Muscle of leg (tissue), 3 donors: ENCODE measurements at regions not wholly inside any gene's neighbourhood (a gene's known extent, or its start where the extent isn't known, plus 50 kb on each side); places are given as distances from the start of the nearest gene placed in this dataset.
A peak's percentile ranks its signal among the peaks of the same experiment; 100 is the strongest.

Experiments
- DNase-seq: peaks from one replicate; pipeline ENCODE4 v3.0.0; 2013
- H3K27ac ChIP-seq: one replicate; pipeline ENCODE4 v1.5.1; 2013; ENCODE audit warnings: mild to moderate bottlenecking, low read length, control low read depth
- H3K27me3 ChIP-seq: one replicate; pipeline ENCODE4 v1.6.1; 2013; ENCODE audit warnings: low read length; ENCODE audit not compliant: control insufficient read depth, insufficient read depth
- H3K36me3 ChIP-seq: one replicate; pipeline ENCODE4 v1.6.1; 2013; ENCODE audit warnings: low read length; ENCODE audit not compliant: control insufficient read depth, insufficient read depth
- H3K4me1 ChIP-seq: one replicate; pipeline ENCODE4 v1.6.1; 2013; ENCODE audit warnings: low read length; ENCODE audit not compliant: control insufficient read depth, insufficient read depth
- H3K4me3 ChIP-seq: one replicate; pipeline ENCODE4 v1.5.1; 2013; ENCODE audit warnings: low read length, control low read depth
- H3K9me3 ChIP-seq: replicated peaks from 2 replicates; pipeline ENCODE4 v1.6.1; 2013; ENCODE audit warnings: low read depth, low read length; ENCODE audit not compliant: control insufficient read depth
- WGBS: methylation state at CpG from one replicate; pipeline ENCODE4 v1.1.5; 2013; ENCODE audit warnings: missing lambda C conversion rate; ENCODE audit not compliant: insufficient coverage; 5-methylcytosine and 5-hydroxymethylcytosine counted together

DNA sequence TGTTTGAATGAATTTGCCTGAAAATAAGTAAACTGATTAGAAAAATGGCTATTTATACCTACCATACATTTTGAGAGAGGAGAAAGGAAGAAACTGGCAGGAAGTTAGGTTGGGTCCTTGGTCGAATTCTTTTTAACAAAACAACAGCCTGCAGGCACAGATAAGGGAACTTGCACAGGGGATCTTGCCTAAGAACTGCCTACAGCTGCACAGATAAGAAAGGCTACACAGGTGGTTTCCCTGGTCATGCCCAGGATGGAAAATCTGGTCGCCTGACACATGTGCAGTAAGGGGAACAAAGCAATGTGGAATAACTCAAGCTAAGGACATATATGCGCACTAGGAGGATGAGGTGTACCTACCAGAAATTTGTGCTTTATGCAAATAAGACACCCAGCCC lies 732.1 kb upstream of the POT1 start:
- no peak for DNase-seq
- 80% methylated on average over 1 of the region's 3 CpGs for WGBS
- H3K27me3 ChIP-seq = no peaks in the 10 kb centered on the region
- no peaks in the 10 kb centered on the region for H3K36me3 ChIP-seq
- H3K9me3 ChIP-seq = no peaks in the 10 kb centered on the region
- no peaks in the 10 kb centered on the region for H3K4me1 ChIP-seq
- H3K4me3 ChIP-seq = no peak overlapping the region
- H3K27ac ChIP-seq = no peak overlapping the region

DNA sequence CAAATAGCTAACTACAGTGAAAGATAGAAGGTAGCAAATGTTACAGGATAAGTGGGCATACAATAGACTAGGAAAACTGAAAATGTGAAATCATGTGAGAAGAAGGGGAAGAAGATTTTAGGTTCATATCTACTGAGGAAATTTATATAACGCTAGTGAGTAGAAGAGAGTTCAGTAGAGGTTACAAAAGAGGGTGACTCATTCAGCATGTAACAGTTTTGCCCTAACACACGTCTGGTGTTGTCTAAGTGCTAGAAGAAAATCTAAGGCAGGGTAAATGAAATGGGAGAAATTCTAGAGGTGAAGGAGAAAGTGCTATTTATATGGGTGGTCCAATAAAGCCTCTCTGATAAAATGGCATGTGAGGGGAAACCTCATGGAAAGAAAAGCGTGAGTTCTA lies 731.4 kb upstream of the POT1 start:
- H3K27ac ChIP-seq = no peak overlapping the region
- no peak for DNase-seq
- H3K4me1 ChIP-seq = no peaks in the 10 kb centered on the region
- no peak overlapping the region for H3K4me3 ChIP-seq
- no peaks in the 10 kb centered on the region for H3K9me3 ChIP-seq
- WGBS = 73% methylated on average over 3 of the region's 3 CpGs
- no peaks in the 10 kb centered on the region for H3K36me3 ChIP-seq
- H3K27me3 ChIP-seq = no peaks in the 10 kb centered on the region

DNA sequence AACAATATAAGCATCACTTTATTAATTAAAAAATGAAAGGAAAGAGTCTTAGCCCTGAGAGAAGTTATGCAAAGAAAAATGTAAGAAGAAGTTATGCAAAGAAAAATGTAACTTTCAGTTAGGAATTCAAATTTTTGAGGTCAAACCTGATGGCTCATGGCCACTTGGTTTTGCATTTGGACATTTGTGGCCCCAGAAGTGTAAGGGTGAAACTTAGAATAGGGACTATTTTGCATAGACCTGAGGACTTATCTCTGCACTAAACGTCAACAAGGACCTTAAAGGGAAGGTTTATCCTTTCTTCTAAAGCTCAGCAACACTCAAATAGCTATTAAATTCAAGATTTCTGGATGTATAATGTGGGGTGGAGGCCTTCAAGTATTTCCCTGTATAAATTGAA lies 724.5 kb upstream of the POT1 start:
- Histone ChIP-seq H3K36me3 (no peaks in the 10 kb centered on the region), H3K4me1 (no peaks in the 10 kb centered on the region), H3K27ac (no peak overlapping the region), H3K9me3 (no peaks in the 10 kb centered on the region), H3K27me3 (no peaks in the 10 kb centered on the region), H3K4me3 (no peak overlapping the region)
- no CpG with 5 or more reads among the region's 1 CpG for WGBS
- DNase-seq = no peak

DNA sequence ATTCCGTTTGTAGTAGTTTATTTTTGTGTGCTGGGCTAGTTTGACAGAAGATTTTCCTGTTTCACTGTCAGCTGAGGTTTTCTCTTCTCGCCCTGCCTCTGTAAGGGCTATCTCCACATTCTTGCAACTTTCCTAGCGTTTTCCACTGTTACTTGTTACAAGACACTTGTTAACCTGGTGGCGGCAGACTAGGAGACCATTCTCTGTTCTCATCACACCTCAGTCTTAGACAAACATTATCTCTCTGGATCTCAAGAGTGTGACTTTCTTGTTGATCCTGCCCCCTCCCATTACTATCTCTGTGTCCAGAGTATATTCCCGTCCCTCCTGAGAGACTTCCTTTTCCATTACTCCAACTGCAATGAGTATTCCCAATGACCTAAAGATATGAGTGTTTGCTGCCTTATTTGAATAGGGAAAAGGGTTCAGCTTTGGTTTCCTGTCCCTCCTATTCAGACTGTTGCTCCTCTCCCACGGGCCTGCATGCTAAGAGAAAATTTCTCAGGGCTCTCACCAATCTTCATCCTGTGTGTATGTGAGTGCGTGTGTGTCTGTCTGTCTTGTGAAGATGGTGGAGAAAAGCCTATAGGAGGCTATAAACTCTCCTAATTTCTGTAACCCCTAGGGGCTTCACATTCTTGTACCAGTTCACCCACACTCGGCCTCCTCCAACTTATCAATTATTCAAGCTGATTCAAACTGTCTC lies 722.4 kb upstream of the POT1 start:
- Histone ChIP-seq H3K4me1 (no peaks in the 10 kb centered on the region), H3K4me3 (no peak overlapping the region), H3K27me3 (no peaks in the 10 kb centered on the region), H3K36me3 (no peaks in the 10 kb centered on the region), H3K27ac (no peak overlapping the region), H3K9me3 (no peaks in the 10 kb centered on the region)
- 67% methylated on average over 3 of the region's 8 CpGs for WGBS
- no peak for DNase-seq

DNA sequence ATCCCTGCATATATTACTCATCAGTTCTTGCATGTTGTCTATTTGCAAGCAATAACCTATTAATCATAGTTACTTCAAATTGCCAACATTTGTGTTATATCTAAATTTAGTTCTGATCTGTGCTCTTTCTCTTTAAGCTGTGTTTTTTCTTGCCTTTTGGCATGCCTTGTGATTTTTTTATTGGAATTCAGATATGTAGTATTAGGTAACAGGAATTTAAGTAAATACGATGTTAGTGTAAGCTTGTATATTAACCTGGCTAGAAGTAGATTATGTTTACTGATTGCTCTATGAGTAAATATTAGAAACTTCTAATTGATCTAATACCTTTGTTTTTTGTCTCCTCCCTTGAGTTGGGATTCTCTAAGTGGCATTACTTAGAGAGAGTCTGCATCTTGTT lies 718.9 kb upstream of the POT1 start:
- no peaks in the 10 kb centered on the region for H3K27me3 ChIP-seq
- no peaks in the 10 kb centered on the region for H3K9me3 ChIP-seq
- no CpG with 5 or more reads among the region's 1 CpG for WGBS
- no peaks in the 10 kb centered on the region for H3K36me3 ChIP-seq
- H3K27ac ChIP-seq = no peak overlapping the region
- H3K4me1 ChIP-seq = no peaks in the 10 kb centered on the region
- H3K4me3 ChIP-seq = no peak overlapping the region
- no peak for DNase-seq

DNA sequence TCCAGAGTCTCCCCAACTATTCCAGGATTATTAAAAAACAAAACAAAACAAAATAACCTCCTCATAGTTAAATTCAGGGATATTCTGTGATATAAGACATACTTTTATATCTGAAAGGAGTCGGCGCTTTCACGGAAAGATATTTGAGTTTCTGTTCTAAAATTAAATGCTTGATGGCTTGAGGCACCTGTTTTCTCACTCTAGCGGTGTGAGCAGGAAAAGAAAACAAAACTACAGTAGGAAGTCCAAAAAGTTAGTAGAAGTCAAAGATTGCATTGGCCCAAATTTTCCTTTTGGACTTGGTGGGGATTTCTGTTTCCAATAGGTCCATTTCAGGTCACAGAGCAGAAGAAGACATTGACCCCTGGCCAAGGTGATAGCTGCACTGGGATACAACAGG lies 716.1 kb upstream of the POT1 start:
- Histone ChIP-seq H3K27ac (no peak overlapping the region), H3K27me3 (no peaks in the 10 kb centered on the region), H3K4me1 (no peaks in the 10 kb centered on the region), H3K4me3 (no peak overlapping the region), H3K36me3 (no peaks in the 10 kb centered on the region), H3K9me3 (no peaks in the 10 kb centered on the region)
- 84% methylated on average over 2 of the region's 4 CpGs for WGBS
- DNase-seq = no peak

DNA sequence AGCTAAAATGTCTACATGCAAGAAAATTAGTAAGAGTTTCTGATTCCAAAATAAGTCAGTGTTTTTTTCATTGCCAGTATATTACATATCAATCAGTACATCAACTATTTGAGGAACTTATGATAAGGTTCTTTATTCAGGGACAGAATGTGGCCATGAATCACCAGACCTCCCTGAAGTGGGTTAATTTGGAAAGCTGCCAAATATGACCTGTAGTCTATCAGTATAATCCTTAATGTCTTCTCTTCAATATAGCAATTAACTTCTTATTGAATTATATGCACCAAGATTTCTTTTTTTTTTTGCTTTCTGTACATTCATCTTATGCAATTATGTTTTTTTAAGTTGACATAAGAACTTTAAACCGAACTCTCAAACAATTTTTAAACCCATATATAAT lies 714.5 kb upstream of the POT1 start:
- Histone ChIP-seq H3K9me3 (no peaks in the 10 kb centered on the region), H3K27ac (no peak overlapping the region), H3K4me3 (no peak overlapping the region), H3K4me1 (no peaks in the 10 kb centered on the region), H3K36me3 (no peaks in the 10 kb centered on the region), H3K27me3 (no peaks in the 10 kb centered on the region)
- no CpG with 5 or more reads among the region's 1 CpG for WGBS
- DNase-seq = no peak

DNA sequence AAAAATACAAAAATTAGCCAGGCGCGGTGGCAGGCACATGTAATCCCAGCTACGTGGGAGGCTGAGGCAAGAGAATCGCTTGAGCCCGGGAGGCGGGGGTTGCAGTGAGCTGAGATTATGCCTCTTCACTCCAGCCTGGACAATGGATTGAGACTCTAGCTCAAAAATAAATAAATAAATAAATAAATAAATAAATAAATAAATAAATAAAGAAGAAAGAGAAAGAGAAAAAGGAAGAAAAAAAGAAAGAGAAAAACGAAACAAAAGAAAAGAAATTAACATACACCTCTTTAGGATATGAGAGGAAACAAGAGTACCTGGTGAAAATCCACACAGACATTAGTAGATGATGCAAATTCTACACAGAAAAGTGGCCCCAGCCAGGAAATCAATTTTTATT lies 713.7 kb upstream of the POT1 start:
- Histone ChIP-seq H3K27ac (no peak overlapping the region), H3K4me1 (no peaks in the 10 kb centered on the region), H3K36me3 (no peaks in the 10 kb centered on the region), H3K4me3 (no peak overlapping the region), H3K27me3 (no peaks in the 10 kb centered on the region), H3K9me3 (no peaks in the 10 kb centered on the region)
- WGBS = no CpG with 5 or more reads among the region's 7 CpGs
- DNase-seq = no peak

DNA sequence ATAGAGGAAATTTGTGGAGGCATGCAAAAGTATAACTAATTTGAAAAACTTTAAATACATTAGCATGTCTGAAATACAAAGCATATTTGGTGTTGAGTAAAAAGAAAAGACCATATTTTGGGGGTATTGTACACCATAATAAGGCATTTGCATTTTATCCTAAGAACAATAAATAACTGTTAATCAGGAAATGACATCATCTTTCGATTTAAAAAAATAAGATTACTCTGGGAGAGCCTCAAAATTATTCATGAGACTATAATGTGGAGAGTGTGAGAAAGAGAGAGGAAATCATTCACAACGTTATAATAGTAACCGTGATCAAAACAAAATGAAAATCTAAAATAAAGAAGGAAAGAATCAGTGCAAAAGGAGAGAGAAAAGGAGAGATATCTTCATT lies 712.3 kb upstream of the POT1 start:
- Histone ChIP-seq H3K27ac (no peak overlapping the region), H3K9me3 (no peaks in the 10 kb centered on the region), H3K4me1 (no peaks in the 10 kb centered on the region), H3K27me3 (no peaks in the 10 kb centered on the region), H3K36me3 (no peaks in the 10 kb centered on the region), H3K4me3 (no peak overlapping the region)
- DNase-seq = no peak
- no CpG with 5 or more reads among the region's 3 CpGs for whole genome bisulfite sequencing

DNA sequence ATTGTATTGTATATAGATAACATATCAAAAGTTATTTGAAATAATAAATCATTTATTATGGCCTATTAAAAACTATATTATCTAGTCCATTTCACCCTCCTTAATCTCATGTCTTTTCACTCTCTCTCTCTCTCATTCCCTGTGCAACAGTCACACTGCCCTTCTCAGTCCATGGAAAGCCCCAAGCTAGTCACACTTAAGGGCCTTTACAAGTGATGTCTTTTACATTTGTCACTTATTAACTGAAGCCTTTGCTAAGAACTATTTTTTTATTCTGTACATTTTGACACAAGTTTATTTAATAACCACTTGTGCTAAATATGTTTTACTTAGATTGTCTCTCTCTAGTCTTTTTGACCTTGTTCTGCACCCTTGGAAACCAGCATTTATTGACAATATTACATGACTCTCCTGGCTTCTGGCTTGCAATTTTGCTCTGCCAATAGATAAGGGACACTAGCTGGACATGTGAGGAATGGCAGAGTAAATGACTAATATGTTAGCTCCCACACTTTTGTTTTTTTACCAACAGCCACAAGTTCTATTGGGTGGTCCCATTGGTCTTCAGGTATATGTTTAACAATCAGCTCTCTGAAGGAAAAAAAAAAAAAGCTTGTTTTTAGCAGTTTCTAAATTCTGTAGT lies 706.8 kb upstream of the POT1 start:
- Histone ChIP-seq H3K9me3 (no peaks in the 10 kb centered on the region), H3K4me1 (no peaks in the 10 kb centered on the region), H3K4me3 (no peak overlapping the region), H3K27ac (no peak overlapping the region), H3K27me3 (no peaks in the 10 kb centered on the region), H3K36me3 (no peaks in the 10 kb centered on the region)
- no peak for DNase-seq

DNA sequence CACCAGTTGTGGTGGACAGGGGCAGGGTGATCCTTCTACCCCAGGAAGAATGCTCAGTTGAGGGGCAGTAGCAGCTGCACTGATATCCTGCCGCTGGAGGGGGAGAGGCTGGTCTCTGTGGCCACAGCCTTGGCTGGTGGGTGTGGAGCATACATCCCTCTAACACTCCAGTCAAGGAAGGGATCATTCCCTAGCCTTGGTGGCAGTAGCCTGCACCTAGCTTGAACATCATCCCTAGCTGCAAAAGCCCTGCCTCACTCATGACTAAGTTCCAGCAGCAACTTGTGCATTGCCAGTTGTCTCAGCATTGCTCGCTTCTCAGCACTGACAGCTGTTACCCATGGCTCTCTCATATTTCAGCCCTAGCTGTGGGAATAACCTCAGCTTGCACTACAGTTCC lies 688.9 kb upstream of the POT1 start:
- Histone ChIP-seq H3K4me3 (no peak overlapping the region), H3K36me3 (no peaks in the 10 kb centered on the region), H3K27ac (no peak overlapping the region), H3K9me3 (peaks cover 5% of the 10 kb centered on the region), H3K4me1 (no peaks in the 10 kb centered on the region), H3K27me3 (no peaks in the 10 kb centered on the region)
- WGBS = 36% methylated on average over 1 of the region's 2 CpGs
- DNase-seq = peak; percentile 37
